ENCODE measurements at regions not wholly inside any gene's neighbourhood (a gene's known extent, or its start where the extent isn't known, plus 50 kb on each side); places are given as distances from the start of the nearest gene placed in this dataset.

- peak in 1 of 2 donors; percentile 44 for DNase-seq (ENCODE audit: low read depth in 2 of 2)
These were observed 106.2 kb downstream of the SMIM20 start for GRCh38 chr4:26020083-26020668.

GRCh38 chr4:26020881-26021280, 106.9 kb downstream of the SMIM20 start:
- DNase-seq (ENCODE audit: low read depth in 2 of 2): peak in 1 of 2 donors; percentile 37

- DNase-seq (ENCODE audit: low read depth in 2 of 2): peak in 1 of 2 donors; percentile 13
These were observed 107.7 kb downstream of the SMIM20 start for GRCh38 chr4:26021417-26022345.

- DNase-seq (ENCODE audit: low read depth in 2 of 2): peak; percentile 17 to 27
These were observed 108.6 kb downstream of the SMIM20 start for GRCh38 chr4:26022346-26023202.

GRCh38 chr4:26023203-26023972, 109.4 kb downstream of the SMIM20 start:
- no peak for DNase-seq (ENCODE audit: low read depth in 2 of 2)

GRCh38 chr4:26024079-26024478, 110.1 kb downstream of the SMIM20 start:
- no peak for DNase-seq (ENCODE audit: low read depth in 2 of 2)

- no peak for DNase-seq (ENCODE audit: low read depth in 2 of 2)
These were observed 114.2 kb downstream of the SMIM20 start for GRCh38 chr4:26028133-26028792.

- peak; percentile 29 to 59 for DNase-seq (ENCODE audit: low read depth in 2 of 2)
These were observed 115.0 kb downstream of the SMIM20 start for GRCh38 chr4:26028793-26029567.

GRCh38 chr4:26029568-26030131, 115.6 kb downstream of the SMIM20 start:
- no peak for DNase-seq (ENCODE audit: low read depth in 2 of 2)

GRCh38 chr4:26030260-26030667, 116.2 kb downstream of the SMIM20 start:
- no peak for DNase-seq (ENCODE audit: low read depth in 2 of 2)

GRCh38 chr4:26030780-26031179, 116.8 kb downstream of the SMIM20 start:
- DNase-seq (ENCODE audit: low read depth in 2 of 2): no peak

- no peak for DNase-seq (ENCODE audit: low read depth in 2 of 2)
These were observed 117.7 kb downstream of the SMIM20 start for GRCh38 chr4:26031704-26032103.

GRCh38 chr4:26032142-26032541, 118.1 kb downstream of the SMIM20 start:
- DNase-seq (ENCODE audit: low read depth in 2 of 2): no peak

GRCh38 chr4:26032630-26033317, 118.8 kb downstream of the SMIM20 start:
- peak in 1 of 2 donors; percentile 6 for DNase-seq (ENCODE audit: low read depth in 2 of 2)

GRCh38 chr4:26033389-26033788, 119.4 kb downstream of the SMIM20 start:
- no peak for DNase-seq (ENCODE audit: low read depth in 2 of 2)

GRCh38 chr4:26034849-26035248, 120.8 kb downstream of the SMIM20 start:
- DNase-seq (ENCODE audit: low read depth in 2 of 2): no peak

GRCh38 chr4:26035921-26036320, 121.9 kb downstream of the SMIM20 start:
- no peak for DNase-seq (ENCODE audit: low read depth in 2 of 2)

GRCh38 chr4:26039639-26040359, 125.8 kb downstream of the SMIM20 start:
- no peak for DNase-seq (ENCODE audit: low read depth in 2 of 2)

Measured in lung microvascular endothelial cell (primary cell).